Testis (tissue), 2 donors: ENCODE measurements at regions not wholly inside any gene's neighbourhood (a gene's known extent, or its start where the extent isn't known, plus 50 kb on each side); places are given as distances from the start of the nearest gene placed in this dataset.

ENCODE experiments used
- DNase-seq: peaks from one replicate; pipeline ENCODE4 v3.0.0-alpha.2; 2019
- H3K27ac ChIP-seq, 2 donors: fragments of 200-600 bp; sonication (generic); one replicate each; pipeline ENCODE4 v1.5.1; 2019
- H3K27me3 ChIP-seq: fragments of 200-600 bp; sonication (generic); one replicate; pipeline ENCODE4 v1.5.1; 2019
- H3K36me3 ChIP-seq: fragments of 200-600 bp; sonication (generic); one replicate; pipeline ENCODE4 v1.5.1; 2017; ENCODE audit warnings: low read depth; ENCODE audit errors: missing control alignments
- H3K4me1 ChIP-seq: fragments of 200-600 bp; sonication (generic); one replicate; pipeline ENCODE4 v1.5.1; 2019
- H3K4me3 ChIP-seq, 2 donors: fragments of 200-600 bp; sonication (generic); one replicate each; pipeline ENCODE4 v1.5.1; 2017 to 2019
- H3K9me3 ChIP-seq: fragments of 200-600 bp; sonication (generic); one replicate; pipeline ENCODE4 v1.5.1; 2017
- CTCF ChIP-seq, 3 experiments: fragments of 450-650 bp in 2 of 3; fragments of 200-600 bp in 1 of 3; sonication (generic) in 1 of 3; IDR thresholded peaks; one replicate each; pipeline ENCODE4 v1.5.1; 2016 to 2019; ENCODE audit warnings: antibody characterized with exemption in 3 of 3, mild to moderate bottlenecking in 2 of 3, moderate library complexity in 1 of 3
- POLR2A ChIP-seq: fragments of 450-650 bp; IDR thresholded peaks from one replicate; pipeline ENCODE4 v1.6.1; 2017; ENCODE audit warnings: antibody characterized with exemption, mild to moderate bottlenecking, moderate library complexity
- WGBS, 2 donors: methylation state at CpG; one replicate each; pipeline ENCODE4 v1.1.5; 2018; 5-methylcytosine and 5-hydroxymethylcytosine counted together
- intact Hi-C: fragments of 100-400 bp; cut with DNase I; formaldehyde crosslinking; loops from one replicate; pipeline ENCODE4 v1.15.1; 2023; ENCODE audit warnings: low total_unique reads

GRCh38 chr13:23504180-23504579 is 66.0 kb upstream of the TNFRSF19 start:
- intact Hi-C loops: no loop called here
- 87 to 88% methylated on average over 5 of the region's 5 CpGs for WGBS, 2 donors

GRCh38 chr13:23505007-23505406 is 65.2 kb upstream of the TNFRSF19 start:
- H3K4me1 ChIP-seq: no peaks in the 10 kb centered on the region
- no peak overlapping the region for H3K4me3 ChIP-seq
- DNase-seq: no peak
- intact Hi-C loops: no loop called here
- H3K36me3 ChIP-seq: no peaks in the 10 kb centered on the region
- H3K27ac ChIP-seq: no peak overlapping the region
- WGBS, 2 donors: 54 to 59% methylated on average over 8 of the region's 8 CpGs
- H3K9me3 ChIP-seq: no peaks in the 10 kb centered on the region
- no peaks in the 10 kb centered on the region for H3K27me3 ChIP-seq
- TF ChIP-seq POLR2A: no peak
- no peak for TF ChIP-seq CTCF (IDR thresholded peaks at IDR 0.05)

More at GRCh38 chr13:23504180-23504579, 66.0 kb upstream of the TNFRSF19 start:
- Histone ChIP-seq H3K27ac (no peak overlapping the region), H3K4me3 (no peak overlapping the region), H3K36me3 (no peaks in the 10 kb centered on the region), H3K9me3 (no peaks in the 10 kb centered on the region), H3K4me1 (no peaks in the 10 kb centered on the region), H3K27me3 (no peaks in the 10 kb centered on the region)
- DNase-seq: no peak
- TF ChIP-seq POLR2A: no peak

- no peak overlapping the region for H3K27ac ChIP-seq
- no peak for TF ChIP-seq CTCF (IDR thresholded peaks at IDR 0.05)
- no peak for TF ChIP-seq POLR2A
- intact Hi-C loops: no loop called here
- H3K9me3 ChIP-seq: no peaks in the 10 kb centered on the region
- DNase-seq: no peak
- H3K4me3 ChIP-seq: no peak overlapping the region
- no peaks in the 10 kb centered on the region for H3K27me3 ChIP-seq
- no peaks in the 10 kb centered on the region for H3K36me3 ChIP-seq
- WGBS, 2 donors: 70 to 74% methylated on average over 8 of the region's 8 CpGs
- H3K4me1 ChIP-seq: no peaks in the 10 kb centered on the region
Observed at GRCh38 chr13:23506071-23506806, 64.0 kb upstream of the TNFRSF19 start.

- Histone ChIP-seq H3K4me1 (no peaks in the 10 kb centered on the region), H3K36me3 (no peaks in the 10 kb centered on the region), H3K27ac (no peak overlapping the region), H3K27me3 (no peaks in the 10 kb centered on the region), H3K9me3 (no peaks in the 10 kb centered on the region), H3K4me3 (no peak overlapping the region)
- intact Hi-C loops: no loop called here
- WGBS, 2 donors: 75 to 83% methylated on average over 7 to 11 of the region's 11 CpGs
- TF ChIP-seq POLR2A (no peak), CTCF (IDR thresholded peaks at IDR 0.05) (no peak)
- no peak for DNase-seq
Observed at GRCh38 chr13:23506807-23507291, 63.4 kb upstream of the TNFRSF19 start.

GRCh38 chr13:23509781-23510543 is 60.2 kb upstream of the TNFRSF19 start:
- DNase-seq: no peak

More at GRCh38 chr13:23509781-23510543, 60.2 kb upstream of the TNFRSF19 start:
- no peaks in the 10 kb centered on the region for H3K4me1 ChIP-seq
- TF ChIP-seq CTCF (IDR thresholded peaks at IDR 0.05): no peak
- TF ChIP-seq POLR2A: no peak
- no peaks in the 10 kb centered on the region for H3K27me3 ChIP-seq
- H3K4me3 ChIP-seq: no peak overlapping the region
- no peaks in the 10 kb centered on the region for H3K9me3 ChIP-seq
- H3K27ac ChIP-seq: no peak overlapping the region
- intact Hi-C loops: no loop called here
- WGBS, 2 donors: 61 to 70% methylated on average over 7 of the region's 7 CpGs
- H3K36me3 ChIP-seq: no peaks in the 10 kb centered on the region
